Bronchial epithelial cell (primary cell): ENCODE measurements at regions not wholly inside any gene's neighbourhood (a gene's known extent, or its start where the extent isn't known, plus 50 kb on each side); places are given as distances from the start of the nearest gene placed in this dataset.
"Not testable (repeated sequence)": the region's sequence is repeated elsewhere in the genome, so short reads cannot be mapped to it uniquely, and the experiment has no call there.

Experiments
- DNase-seq: peaks from one replicate; pipeline ENCODE4 v3.0.0-alpha.2; 2010; ENCODE audit warnings: low read depth
- FAIRE-seq: peaks from 2 replicates; lab custom pipeline; 2011; peaks lifted over from hg19 to GRCh38; lab: Jason Lieb, UNC
- H3K27me3 ChIP-seq: 2 replicates; pipeline ENCODE4 v1.5.1; 2011; ENCODE audit warnings: low read length; ENCODE audit not compliant: control insufficient read depth, insufficient read depth
- H3K36me3 ChIP-seq: 2 replicates; pipeline ENCODE4 v1.5.1; 2011; ENCODE audit warnings: low read length; ENCODE audit not compliant: control insufficient read depth, insufficient read depth
- H3K4me3 ChIP-seq: 2 replicates; pipeline ENCODE4 v1.5.1; 2011; ENCODE audit warnings: mild to moderate bottlenecking, low read depth, low read length, control low read depth
- CTCF ChIP-seq: IDR thresholded peaks from 2 replicates; pipeline ENCODE4 v1.5.1; 2011; ENCODE audit warnings: mild to moderate bottlenecking, moderate library complexity, low read length, control low read depth, inconsistent platforms; ENCODE audit not compliant: insufficient read depth, severe bottlenecking

GRCh38 chr4:66791686-66792085 is 753.6 kb downstream of the CENPC start:
- no peaks in the 10 kb centered on the region for H3K36me3 ChIP-seq
- TF ChIP-seq CTCF = no peak
- FAIRE-seq = no peak
- no peak overlapping the region for H3K4me3 ChIP-seq
- DNase-seq = no peak
- H3K27me3 ChIP-seq = no peaks in the 10 kb centered on the region

- H3K4me3 ChIP-seq = no peak overlapping the region
- DNase-seq (no peak), FAIRE-seq (no peak)
- TF ChIP-seq CTCF = no peak
- H3K36me3 ChIP-seq = no peaks in the 10 kb centered on the region
- H3K27me3 ChIP-seq = no peaks in the 10 kb centered on the region
These were observed 759.8 kb downstream of the CENPC start for GRCh38 chr4:66785479-66785878.

GRCh38 chr4:66782751-66783150 is 762.6 kb downstream of the CENPC start:
- not testable (repeated sequence) for FAIRE-seq, H3K36me3 ChIP-seq, H3K4me3 ChIP-seq, H3K27me3 ChIP-seq, DNase-seq

GRCh38 chr4:66777097-66777496 is 768.2 kb downstream of the CENPC start:
- Histone ChIP-seq H3K27me3 (no peaks in the 10 kb centered on the region), H3K36me3 (no peaks in the 10 kb centered on the region), H3K4me3 (no peak overlapping the region)
- FAIRE-seq (no peak), DNase-seq (peak; percentile 10)
- TF ChIP-seq CTCF = no peak

- H3K4me3 ChIP-seq = no peak overlapping the region
- H3K27me3 ChIP-seq = no peaks in the 10 kb centered on the region
- FAIRE-seq = no peak
- H3K36me3 ChIP-seq = no peaks in the 10 kb centered on the region
- no peak for TF ChIP-seq CTCF
- DNase-seq = peak; percentile 9
These were observed 775.9 kb downstream of the CENPC start for GRCh38 chr4:66769441-66769840.

- Histone ChIP-seq H3K27me3 (no peaks in the 10 kb centered on the region), H3K36me3 (no peaks in the 10 kb centered on the region), H3K4me3 (no peak overlapping the region)
- no peak for FAIRE-seq
- no peak for DNase-seq
- no peak for TF ChIP-seq CTCF
These were observed 777.9 kb downstream of the CENPC start for GRCh38 chr4:66767442-66767841.
